ENCODE measurements at regions not wholly inside any gene's neighbourhood (a gene's known extent, or its start where the extent isn't known, plus 50 kb on each side); places are given as distances from the start of the nearest gene placed in this dataset.
"Not testable (repeated sequence)": the region's sequence is repeated elsewhere in the genome, so short reads cannot be mapped to it uniquely, and the experiment has no call there.

GRCh38 chr1:157460381-157460780 lies 91.9 kb downstream of the FCRL5 start:
- no peak for DNase-seq (ENCODE audit: low spot score)

GRCh38 chr1:157457279-157457678 lies 95.0 kb downstream of the FCRL5 start:
- DNase-seq (ENCODE audit: low spot score) = no peak

GRCh38 chr1:157455318-157455717 lies 97.0 kb downstream of the FCRL5 start:
- no peak for DNase-seq (ENCODE audit: low spot score)

- DNase-seq (ENCODE audit: low spot score) = no peak
Measured at GRCh38 chr1:157450106-157450505, 102.2 kb downstream of the FCRL5 start.

GRCh38 chr1:157448636-157449035 lies 103.7 kb downstream of the FCRL5 start:
- no peak for DNase-seq (ENCODE audit: low spot score)

GRCh38 chr1:157446356-157446755 lies 106.0 kb downstream of the FCRL5 start:
- not testable (repeated sequence) for DNase-seq (ENCODE audit: low spot score)

- DNase-seq (ENCODE audit: low spot score) = not testable (repeated sequence)
Measured at GRCh38 chr1:157445616-157446140, 106.6 kb downstream of the FCRL5 start.

- DNase-seq (ENCODE audit: low spot score) = no peak
Measured at GRCh38 chr1:157442065-157442464, 110.2 kb downstream of the FCRL5 start.

GRCh38 chr1:157439302-157439954 lies 112.9 kb downstream of the FCRL5 start:
- no peak for DNase-seq (ENCODE audit: low spot score)

- DNase-seq (ENCODE audit: low spot score) = no peak
Measured at GRCh38 chr1:157438613-157439012, 113.7 kb downstream of the FCRL5 start.

- no peak for DNase-seq (ENCODE audit: low spot score)
Measured at GRCh38 chr1:157438146-157438545, 114.2 kb downstream of the FCRL5 start.

- DNase-seq (ENCODE audit: low spot score) = no peak
Measured at GRCh38 chr1:157437296-157437695, 115.0 kb downstream of the FCRL5 start.

GRCh38 chr1:157431751-157432150 lies 120.6 kb downstream of the FCRL5 start:
- no peak for DNase-seq (ENCODE audit: low spot score)

- no peak for DNase-seq (ENCODE audit: low spot score)
Measured at GRCh38 chr1:157429601-157430240, 122.6 kb downstream of the FCRL5 start.

- not testable (repeated sequence) for DNase-seq (ENCODE audit: low spot score)
Measured at GRCh38 chr1:157423764-157424163, 128.6 kb downstream of the FCRL5 start.

GRCh38 chr1:157419845-157420542 lies 132.3 kb downstream of the FCRL5 start:
- DNase-seq (ENCODE audit: low spot score) = no peak

- DNase-seq (ENCODE audit: low spot score) = no peak
Measured at GRCh38 chr1:157418659-157419058, 133.7 kb downstream of the FCRL5 start.

GRCh38 chr1:157418231-157418630 lies 134.1 kb downstream of the FCRL5 start:
- DNase-seq (ENCODE audit: low spot score) = no peak

- DNase-seq (ENCODE audit: low spot score) = no peak
Measured at GRCh38 chr1:157415661-157416060, 136.7 kb downstream of the FCRL5 start.

- DNase-seq (ENCODE audit: low spot score) = no peak
Measured at GRCh38 chr1:157412308-157412707, 140.0 kb downstream of the FCRL5 start.

GRCh38 chr1:157411769-157412168 lies 140.5 kb downstream of the FCRL5 start:
- DNase-seq (ENCODE audit: low spot score) = no peak

- no peak for DNase-seq (ENCODE audit: low spot score)
Measured at GRCh38 chr1:157411064-157411463, 141.3 kb downstream of the FCRL5 start.

- no peak for DNase-seq (ENCODE audit: low spot score)
Measured at GRCh38 chr1:157410457-157410856, 141.9 kb downstream of the FCRL5 start.
